GM19025 (cell line): ENCODE measurements at regions not wholly inside any gene's neighbourhood (a gene's known extent, or its start where the extent isn't known, plus 50 kb on each side); places are given as distances from the start of the nearest gene placed in this dataset.

ENCODE experiments used
- ATAC-seq: cut with Tn5 transposase; IDR thresholded peaks from one replicate; pipeline ENCODE4 v1.9.1; 2021; ENCODE audit warnings: mild to moderate bottlenecking, low read depth, moderate library complexity; ENCODE audit not compliant: unreplicated experiment

DNA sequence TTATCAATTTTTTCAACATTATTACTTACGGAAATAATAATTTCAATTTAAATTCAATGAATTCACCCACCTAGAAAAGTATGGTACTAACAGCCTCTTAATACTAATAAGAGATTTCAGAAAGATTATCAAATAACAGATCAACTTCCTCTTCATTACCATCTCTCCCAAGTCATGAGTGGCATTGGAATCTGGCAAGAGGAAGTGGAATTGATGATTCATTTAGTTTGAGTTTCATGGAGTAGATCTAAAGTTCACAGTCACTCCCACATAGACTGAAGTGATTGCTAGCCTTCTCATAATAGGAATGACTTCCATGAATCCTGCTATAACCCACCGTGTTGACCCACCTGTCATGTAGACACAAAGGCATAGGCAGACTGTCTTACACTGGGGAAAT, 77.7 kb upstream of the WDR75 start:
- ATAC-seq = no peak

DNA sequence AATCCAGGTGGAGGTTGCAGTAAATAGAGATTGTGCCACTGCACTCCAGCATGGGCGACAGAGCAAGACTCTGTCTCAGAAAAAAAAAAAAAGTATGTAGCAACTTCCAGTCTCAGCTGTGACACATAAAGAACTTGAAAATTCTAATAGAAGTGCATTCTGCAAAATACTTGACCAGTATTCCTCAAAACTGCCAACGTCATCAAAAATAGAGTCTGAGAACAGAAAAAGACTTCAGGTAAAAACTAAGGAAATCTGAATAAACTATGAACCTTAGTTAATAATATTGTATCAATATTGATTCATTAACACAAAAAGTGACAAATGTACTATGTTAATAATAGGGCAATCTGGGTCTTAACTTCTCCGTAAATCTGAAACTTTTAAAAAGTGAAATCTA, 76.7 kb upstream of the WDR75 start:
- ATAC-seq = no peak

- no peak for ATAC-seq
These were observed 74.9 kb upstream of the WDR75 start for GRCh38 chr2:189366349-189366748.

DNA sequence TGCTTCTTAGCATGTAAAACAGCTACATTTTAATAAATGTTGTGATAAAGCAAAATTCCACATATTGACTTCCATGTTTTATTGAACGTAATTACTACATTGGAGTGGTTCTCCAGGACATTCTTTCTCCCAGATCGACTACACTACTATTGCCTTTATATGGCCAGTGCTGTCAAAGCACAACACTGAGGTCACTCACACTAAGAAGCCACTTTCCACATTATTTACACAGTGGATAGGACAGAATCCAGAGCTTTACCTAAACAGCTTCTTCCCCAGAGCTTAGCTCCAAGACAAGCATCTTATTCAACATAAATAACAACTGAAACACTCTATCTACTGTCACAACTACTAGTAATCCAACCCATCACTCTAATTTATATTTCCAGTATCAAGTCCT, 73.9 kb upstream of the WDR75 start:
- ATAC-seq = no peak

DNA sequence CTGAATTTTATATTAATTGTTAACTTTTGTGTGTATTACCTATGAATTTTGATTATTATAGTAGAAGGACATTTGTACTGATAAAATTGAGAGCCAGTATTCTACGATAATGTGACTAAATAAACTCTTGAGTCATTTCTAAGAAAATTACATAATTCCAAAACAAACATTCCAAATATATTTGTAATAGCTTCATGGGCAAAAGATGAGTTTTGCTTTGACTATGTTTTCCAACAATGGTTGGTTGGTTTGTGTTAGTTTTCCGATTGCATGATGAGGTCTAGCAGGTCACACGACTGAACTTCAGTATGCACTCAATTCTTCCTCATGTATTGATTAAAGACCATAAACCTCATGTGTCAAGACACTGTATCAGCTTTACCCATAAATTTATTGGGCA, 71.7 kb upstream of the WDR75 start:
- ATAC-seq = no peak

DNA sequence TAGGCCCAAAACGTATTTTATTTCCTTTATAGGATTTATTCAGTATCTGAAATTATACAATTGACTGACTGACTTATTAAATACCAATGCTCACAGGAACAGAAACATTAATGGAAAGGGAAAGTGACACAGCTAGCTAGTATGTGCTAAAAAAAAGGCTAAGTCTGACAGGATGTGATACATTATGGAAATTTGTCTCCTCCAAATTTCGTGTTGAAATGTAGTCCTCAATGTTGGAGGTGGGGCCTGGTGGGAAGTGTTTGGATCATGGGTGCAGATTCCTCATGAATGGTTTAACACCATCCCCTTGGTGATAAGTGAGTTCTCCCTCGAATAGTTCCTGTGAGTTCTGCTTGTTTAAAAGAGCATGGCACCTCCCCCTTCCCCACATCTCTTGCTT, 70.6 kb upstream of the WDR75 start:
- no peak for ATAC-seq

DNA sequence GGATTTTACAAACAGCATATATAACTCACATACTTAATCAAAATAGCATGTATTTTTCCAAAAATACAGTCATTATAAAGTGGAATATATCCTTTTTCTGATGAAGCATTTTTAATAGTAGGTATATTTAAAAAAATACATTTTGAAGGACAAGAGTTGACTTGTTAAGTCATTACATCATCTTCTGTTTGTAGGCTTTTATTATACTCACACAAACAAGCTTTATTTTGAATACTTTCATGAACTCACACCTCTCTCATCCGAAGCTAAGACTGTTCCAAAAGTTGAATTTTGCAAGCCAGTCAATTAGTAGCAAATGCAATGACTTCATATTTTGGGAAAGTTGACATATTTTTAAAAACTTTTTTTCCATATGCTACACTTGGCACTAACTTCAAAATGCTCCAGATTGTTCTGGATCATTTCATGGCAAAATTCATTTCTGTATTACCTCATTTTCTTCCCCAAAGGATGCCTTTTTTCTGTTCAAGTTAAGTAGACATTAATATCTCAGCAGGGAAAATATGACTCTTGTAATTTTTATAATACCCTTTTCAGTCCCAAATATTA, 68.5 kb upstream of the WDR75 start:
- ATAC-seq = no peak

DNA sequence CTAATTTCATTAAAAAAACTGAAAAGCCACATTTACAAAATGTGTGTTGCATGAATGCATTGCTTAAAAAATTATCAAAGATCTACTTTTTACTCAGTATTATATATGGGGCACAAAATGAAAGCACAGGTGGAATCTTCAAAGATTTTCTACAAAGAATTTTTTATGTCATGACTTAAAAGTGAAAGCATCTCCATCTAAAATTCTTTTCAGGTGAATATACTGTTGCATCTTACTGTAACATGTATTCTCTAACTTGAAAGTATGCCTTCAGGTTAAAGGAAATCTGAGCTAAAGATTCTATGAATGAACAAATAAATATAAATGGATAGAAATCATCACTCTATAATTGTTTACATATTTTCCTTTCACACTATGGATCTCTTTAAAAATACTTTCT, 66.8 kb upstream of the WDR75 start:
- no peak for ATAC-seq

- ATAC-seq = no peak
These were observed 65.4 kb upstream of the WDR75 start for GRCh38 chr2:189375842-189376241.

GRCh38 chr2:189379287-189379630, 62.0 kb upstream of the WDR75 start:
- no peak for ATAC-seq

- ATAC-seq = no peak
These were observed 61.5 kb upstream of the WDR75 start for GRCh38 chr2:189379731-189380261.

GRCh38 chr2:189382668-189383067, 58.6 kb upstream of the WDR75 start:
- ATAC-seq = no peak

DNA sequence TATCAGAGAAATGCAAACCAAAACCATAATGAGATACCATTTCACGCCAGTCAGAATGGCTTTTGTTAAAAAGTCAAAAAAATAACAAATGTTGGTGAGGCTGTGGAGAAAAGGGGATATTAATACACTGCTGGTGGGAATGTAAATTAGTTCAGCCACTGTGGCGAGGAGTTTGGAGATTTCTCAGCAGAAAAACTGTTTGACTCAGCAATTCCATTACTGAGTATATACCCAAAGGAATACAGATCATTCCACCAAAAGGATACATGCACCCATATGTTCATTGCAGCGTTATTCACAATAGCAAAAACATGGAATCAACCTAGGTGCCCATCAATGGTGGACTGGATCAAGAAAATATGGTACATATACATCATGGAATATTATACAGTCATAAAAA, 54.5 kb upstream of the WDR75 start:
- no peak for ATAC-seq

DNA sequence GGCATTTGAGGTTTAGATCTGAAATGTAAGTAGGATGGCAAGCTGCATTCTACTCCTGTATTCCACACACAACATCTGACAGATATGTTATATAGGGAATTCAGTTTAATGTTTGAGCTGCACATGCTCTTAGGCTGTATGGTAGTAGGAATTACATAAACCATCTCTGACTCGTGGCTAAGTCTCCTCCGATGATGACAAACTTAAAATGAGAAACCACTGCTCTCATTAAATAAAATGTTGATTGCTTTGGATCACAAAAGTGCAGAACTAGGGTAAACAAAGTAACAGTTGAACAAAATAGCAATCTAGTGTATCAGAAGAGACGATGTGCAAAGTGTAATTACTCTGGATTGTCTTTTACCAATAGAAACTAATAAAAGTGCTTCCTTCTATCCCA, 50.1 kb upstream of the WDR75 start:
- no peak for ATAC-seq
